Osteoblast (primary cell): ENCODE measurements at regions not wholly inside any gene's neighbourhood (a gene's known extent, or its start where the extent isn't known, plus 50 kb on each side); places are given as distances from the start of the nearest gene placed in this dataset.

Experiments
- DNase-seq: peaks from one replicate; pipeline ENCODE4 v3.0.0; 2011; ENCODE audit warnings: low spot score, mixed read lengths; ENCODE audit not compliant: insufficient read length; ENCODE audit errors: missing footprints
- H2AFZ ChIP-seq: 2 replicates; pipeline ENCODE4 v1.6.0; 2011; ENCODE audit warnings: mild to moderate bottlenecking, low read length
- H3K27ac ChIP-seq: 2 replicates; pipeline ENCODE4 v1.5.1; 2011; ENCODE audit warnings: mild to moderate bottlenecking, low read depth, low read length, moderate library complexity
- H3K27me3 ChIP-seq: 2 replicates; pipeline ENCODE4 v1.6.0; 2012; ENCODE audit warnings: mild to moderate bottlenecking, control low read depth, inconsistent platforms, low read length, moderate library complexity; ENCODE audit not compliant: insufficient read depth
- H3K36me3 ChIP-seq: 2 replicates; pipeline ENCODE4 v1.5.1; 2011; ENCODE audit warnings: mild to moderate bottlenecking, low read length, control low read depth, moderate library complexity; ENCODE audit not compliant: insufficient read depth
- H3K4me1 ChIP-seq: 2 replicates; pipeline ENCODE4 v1.5.1; 2011; ENCODE audit warnings: mild to moderate bottlenecking, low read length, control low read depth, moderate library complexity; ENCODE audit not compliant: insufficient read depth
- H3K4me2 ChIP-seq: 2 replicates; pipeline ENCODE4 v1.6.0; 2011; ENCODE audit warnings: mild to moderate bottlenecking, low read length; ENCODE audit not compliant: insufficient read depth
- H3K4me3 ChIP-seq: fragments of 200-600 bp; sonication (generic); 3 replicates; pipeline ENCODE4 v1.5.1; 2012; ENCODE audit warnings: mild to moderate bottlenecking, low read length, inconsistent platforms; ENCODE audit not compliant: insufficient read depth
- H3K79me2 ChIP-seq: 2 replicates; pipeline ENCODE4 v1.6.0; 2012; ENCODE audit warnings: mild to moderate bottlenecking, low read length, control low read depth, inconsistent platforms; ENCODE audit not compliant: insufficient read depth
- H3K9me3 ChIP-seq: 2 replicates; pipeline ENCODE4 v1.5.1; 2011; ENCODE audit warnings: low read depth, low read length, control low read depth
- H4K20me1 ChIP-seq: 2 replicates; pipeline ENCODE4 v1.6.0; 2012; ENCODE audit warnings: mild to moderate bottlenecking, low read length, control low read depth; ENCODE audit not compliant: insufficient read depth
- CTCF ChIP-seq: IDR thresholded peaks from 2 replicates; pipeline ENCODE4 v1.5.1; 2011; ENCODE audit warnings: mild to moderate bottlenecking, low read depth, low read length, moderate library complexity; ENCODE audit errors: extremely low read depth

GRCh38 chr6:82602776-82603175 is 239.2 kb downstream of the TPBG start:
- no peaks in the 10 kb centered on the region for H3K36me3 ChIP-seq
- DNase-seq = no peak
- H3K27ac ChIP-seq = no peak overlapping the region

GRCh38 chr6:82603871-82604270 is 240.3 kb downstream of the TPBG start:
- Histone ChIP-seq H3K27me3 (peaks cover 5% of the 10 kb centered on the region), H3K79me2 (no peaks in the 10 kb centered on the region), H4K20me1 (no peaks in the 10 kb centered on the region), H3K4me3 (no peak overlapping the region), H2AFZ (no peak overlapping the region), H3K36me3 (no peaks in the 10 kb centered on the region), H3K9me3 (no peaks in the 10 kb centered on the region), H3K4me2 (no peak overlapping the region), H3K4me1 (no peaks in the 10 kb centered on the region), H3K27ac (no peak overlapping the region)
- TF ChIP-seq CTCF = no peak
- no peak for DNase-seq

More at GRCh38 chr6:82602776-82603175, 239.2 kb downstream of the TPBG start:
- no peaks in the 10 kb centered on the region for H3K9me3 ChIP-seq
- no peak overlapping the region for H3K4me2 ChIP-seq
- no peak for TF ChIP-seq CTCF
- H3K79me2 ChIP-seq = no peaks in the 10 kb centered on the region
- no peaks in the 10 kb centered on the region for H3K27me3 ChIP-seq
- no peaks in the 10 kb centered on the region for H4K20me1 ChIP-seq
- no peak overlapping the region for H2AFZ ChIP-seq
- H3K4me1 ChIP-seq = no peaks in the 10 kb centered on the region
- no peak overlapping the region for H3K4me3 ChIP-seq

GRCh38 chr6:82607998-82608725 is 244.5 kb downstream of the TPBG start:
- no peaks in the 10 kb centered on the region for H4K20me1 ChIP-seq
- TF ChIP-seq CTCF = no peak
- no peaks in the 10 kb centered on the region for H3K79me2 ChIP-seq
- no peak overlapping the region for H2AFZ ChIP-seq
- H3K36me3 ChIP-seq = no peaks in the 10 kb centered on the region
- H3K27ac ChIP-seq = no peak overlapping the region
- no peak overlapping the region for H3K4me3 ChIP-seq
- DNase-seq = no peak
- no peak overlapping the region for H3K4me2 ChIP-seq
- H3K4me1 ChIP-seq = no peaks in the 10 kb centered on the region
- H3K9me3 ChIP-seq = no peaks in the 10 kb centered on the region
- H3K27me3 ChIP-seq = peaks cover 5% of the 10 kb centered on the region

- no peak for DNase-seq
- no peak for TF ChIP-seq CTCF
- Histone ChIP-seq H3K36me3 (no peaks in the 10 kb centered on the region), H2AFZ (no peak overlapping the region), H3K4me2 (no peak overlapping the region), H3K4me1 (no peaks in the 10 kb centered on the region), H3K79me2 (no peaks in the 10 kb centered on the region), H3K27ac (no peak overlapping the region), H3K27me3 (peaks cover 5% of the 10 kb centered on the region), H3K9me3 (no peaks in the 10 kb centered on the region), H3K4me3 (no peak overlapping the region), H4K20me1 (no peaks in the 10 kb centered on the region)
Observed at GRCh38 chr6:82608781-82609180, 245.2 kb downstream of the TPBG start.
